SK-N-SH (cell line): ENCODE measurements at regions not wholly inside any gene's neighbourhood (a gene's known extent, or its start where the extent isn't known, plus 50 kb on each side); places are given as distances from the start of the nearest gene placed in this dataset.

ENCODE experiments used
- CTCF ChIA-PET: fragments of 300-600, 350-600 bp; formaldehyde crosslinking; extraction: SDS; loops from one replicate; lab custom pipeline; 2021; lab: Yijun Ruan, JAX
- POLR2A ChIA-PET: fragments of 350-600 bp; sonication (Branson Sonifier 250); formaldehyde crosslinking; extraction: SDS; loops from one replicate; lab custom pipeline; 2020; ENCODE audit warnings: antibody characterized with exemption, inconsistent platforms; lab: Yijun Ruan, JAX
- DNase-seq: peaks from one replicate; pipeline ENCODE4 v3.0.0; 2012
- H2AFZ ChIP-seq: fragments of 200-600 bp; sonication (generic); 2 replicates; pipeline ENCODE4 v1.8.1; 2016; ENCODE audit warnings: antibody characterized with exemption, mild to moderate bottlenecking, low read depth
- H3F3A ChIP-seq: fragments of 200-600 bp; sonication (generic); replicated peaks from 2 replicates; pipeline ENCODE3; 2016; ENCODE audit warnings: antibody characterized with exemption, mild to moderate bottlenecking; ENCODE audit not compliant: insufficient read depth
- H3K27ac ChIP-seq, 2 experiments: fragments of 200-500 bp in 1 of 2; fragments of 200-600 bp in 1 of 2; sonication (Bioruptor generic) in 1 of 2; sonication (generic), shearing (Covaris generic) in 1 of 2; 2 replicates each; pipeline versions ENCODE4 v1.5.1 to v1.6.1; 2014 to 2016; ENCODE audit warnings: low read depth in 2 of 2, inconsistent platforms in 1 of 2, low read length in 1 of 2, mild to moderate bottlenecking in 1 of 2, mixed read lengths in 1 of 2
- H3K27me3 ChIP-seq: fragments of 200-600 bp; sonication (generic), shearing (Covaris generic); 2 replicates; pipeline ENCODE4 v1.6.1; 2016; ENCODE audit warnings: mixed run types; ENCODE audit not compliant: insufficient read depth
- H3K36me3 ChIP-seq, 2 experiments: fragments of 200-500 bp in 1 of 2; fragments of 200-600 bp in 1 of 2; sonication (Bioruptor generic) in 1 of 2; sonication (generic) in 1 of 2; replicated peaks in 1 of 2; 2 replicates each; pipeline versions ENCODE3 to v1.5.1; 2014 to 2016; ENCODE audit warnings: low read length in 1 of 2, mild to moderate bottlenecking in 1 of 2; ENCODE audit not compliant: insufficient read depth in 2 of 2, control insufficient read depth in 1 of 2
- H3K4me1 ChIP-seq, 2 experiments: fragments of 200-500 bp in 1 of 2; fragments of 200-600 bp in 1 of 2; sonication (Bioruptor generic) in 1 of 2; sonication (generic), shearing (Covaris generic) in 1 of 2; 2 replicates each; pipeline versions ENCODE4 v1.5.1 to v1.6.1; 2014 to 2016; ENCODE audit warnings: low read depth in 1 of 2, low read length in 1 of 2, mixed run types in 1 of 2; ENCODE audit not compliant: insufficient read depth in 2 of 2, control insufficient read depth in 1 of 2
- H3K4me2 ChIP-seq: fragments of 200-600 bp; sonication (generic), shearing (Covaris generic); 2 replicates; pipeline ENCODE4 v1.6.1; 2017; ENCODE audit warnings: mixed run types
- H3K4me3 ChIP-seq, 2 experiments: fragments of 200-500 bp in 1 of 2; fragments of 200-600 bp in 1 of 2; sonication (Bioruptor generic) in 1 of 2; sonication (generic), shearing (Covaris generic) in 1 of 2; 2 replicates each; pipeline versions ENCODE4 v1.5.1 to v1.8.1; 2014 to 2016; ENCODE audit warnings: low read depth in 2 of 2, inconsistent platforms in 1 of 2, low read length in 1 of 2, mild to moderate bottlenecking in 1 of 2, mixed read lengths in 1 of 2, moderate library complexity in 1 of 2
- H3K79me2 ChIP-seq: fragments of 200-600 bp; sonication (generic); 2 replicates; pipeline ENCODE4 v1.8.1; 2017; ENCODE audit warnings: mild to moderate bottlenecking; ENCODE audit not compliant: insufficient read depth
- H3K9ac ChIP-seq: fragments of 200-600 bp; sonication (generic); 2 replicates; pipeline ENCODE4 v1.6.1; 2017; ENCODE audit warnings: mixed run types
- H3K9me2 ChIP-seq: fragments of 200-600 bp; sonication (generic); 2 replicates; pipeline ENCODE4 v1.6.1; 2017; ENCODE audit warnings: mixed run types
- H3K9me3 ChIP-seq: fragments of 200-600 bp; sonication (generic); 2 replicates; pipeline ENCODE4 v1.6.1; 2017; ENCODE audit warnings: mixed run types, mild to moderate bottlenecking, moderate library complexity
- H4K20me1 ChIP-seq: fragments of 200-600 bp; sonication (generic); 2 replicates; pipeline ENCODE4 v1.6.1; 2017; ENCODE audit warnings: mild to moderate bottlenecking, mixed run types; ENCODE audit not compliant: insufficient read depth
- CHD2 ChIP-seq: fragments of 150-350 bp; IDR thresholded peaks from 2 replicates; pipeline ENCODE4 v1.6.1; 2018; ENCODE audit warnings: low read length; ENCODE audit not compliant: partially characterized antibody
- CTCF ChIP-seq: fragments of 200-600 bp; sonication (generic); IDR thresholded peaks from 2 replicates; pipeline ENCODE4 v1.6.1; 2017; ENCODE audit warnings: antibody characterized with exemption, mild to moderate bottlenecking, moderate library complexity
- GATA2 ChIP-seq: sonication (generic); formaldehyde crosslinking; IDR thresholded peaks from 2 replicates; pipeline ENCODE4 v1.5.0; 2020; ENCODE audit warnings: mild to moderate bottlenecking, missing genetic modification reagents
- IRF3 ChIP-seq: fragments of 150-350 bp; IDR thresholded peaks from 2 replicates; pipeline ENCODE4 v1.6.1; 2016; ENCODE audit warnings: mild to moderate bottlenecking, low read depth, low read length
- JUND ChIP-seq: IDR thresholded peaks from 2 replicates; pipeline ENCODE4 v1.4.0; 2012
- MAX ChIP-seq: IDR thresholded peaks from 2 replicates; pipeline ENCODE4 v1.4.0; 2012; ENCODE audit warnings: low read depth
- MEF2A ChIP-seq: IDR thresholded peaks from 2 replicates; pipeline ENCODE4 v1.4.0; 2012; ENCODE audit warnings: low read depth, borderline replicate concordance
- PBX3 ChIP-seq: IDR thresholded peaks from 2 replicates; pipeline ENCODE4; 2012
- POLR2AphosphoS5 ChIP-seq: IDR thresholded peaks from 2 replicates; pipeline ENCODE4 v1.6.1; 2012; ENCODE audit warnings: low read depth, low read length
- RCOR1 ChIP-seq: fragments of 150-350 bp; IDR thresholded peaks from 2 replicates; pipeline ENCODE4 v1.6.1; 2017; ENCODE audit warnings: antibody characterized with exemption, low read length
- RFX5 ChIP-seq: IDR thresholded peaks from 2 replicates; pipeline ENCODE4 v1.6.1; 2012; ENCODE audit warnings: mild to moderate bottlenecking, improper control_type of control experiment, low read length
- RXRA ChIP-seq: IDR thresholded peaks from 2 replicates; pipeline ENCODE4 v1.4.0; 2012; ENCODE audit warnings: low read depth, mild to moderate bottlenecking, borderline replicate concordance
- TAF1 ChIP-seq: IDR thresholded peaks from 2 replicates; pipeline ENCODE4 v1.6.1; 2012; ENCODE audit warnings: low read depth, mild to moderate bottlenecking, low read length, moderate library complexity, borderline replicate concordance
- TCF12 ChIP-seq: IDR thresholded peaks from 2 replicates; pipeline ENCODE4 v1.4.0; 2012
- TEAD4 ChIP-seq: IDR thresholded peaks from 2 replicates; pipeline ENCODE4 v1.4.0; 2012; ENCODE audit warnings: mild to moderate bottlenecking, borderline replicate concordance; ENCODE audit not compliant: insufficient read depth
- USF1 ChIP-seq: IDR thresholded peaks from 2 replicates; pipeline ENCODE4 v1.4.0; 2012; ENCODE audit warnings: low read depth, borderline replicate concordance
- USF2 ChIP-seq: fragments of 150-350 bp; IDR thresholded peaks from 2 replicates; pipeline ENCODE4 v1.6.1; 2017; ENCODE audit warnings: antibody characterized with exemption, low read length, low read depth, borderline replicate concordance
- WGBS: methylation state at CpG from one replicate; pipeline ENCODE4 v1.1.6; 2017; ENCODE audit warnings: low lambda C conversion rate; 5-methylcytosine and 5-hydroxymethylcytosine counted together

- TF ChIP-seq CTCF = no peak
These were observed 314.5 kb downstream of the SPATA31D1 start (continued) for GRCh38 chr9:82302968-82303655.

GRCh38 chr9:82308836-82309235 is 320.3 kb downstream of the SPATA31D1 start:
- Histone ChIP-seq H3K9me3 (0 out of 2 replicates have a peak, but pooled peaks cover 4% of the 10 kb centered on the region), H4K20me1 (no peaks in the 10 kb centered on the region), H3K9me2 (no peaks in the 10 kb centered on the region), H3F3A (no peaks in the 10 kb centered on the region), H3K4me3 (no peak overlapping the region), H3K4me1 (no peaks in the 10 kb centered on the region), H3K27ac (no peak overlapping the region), H3K36me3 (no peaks in the 10 kb centered on the region), H3K9ac (no peak overlapping the region), H3K79me2 (no peaks in the 10 kb centered on the region)
- CTCF ChIA-PET = no interaction called here
- no peak for DNase-seq
- WGBS = 89% methylated on average over 3 of the region's 3 CpGs
- POLR2A ChIA-PET = no interaction called here
- TF ChIP-seq MEF2A (no peak), GATA2 (CRISPR knock-in tag) (no peak), TEAD4 (no peak), RXRA (no peak), TCF12 (no peak)
- TF ChIP-seq, all 33 proteins: peak for 0
- H3K4me2 ChIP-seq = no peak overlapping the region
- H2AFZ ChIP-seq = no peak overlapping the region
- H3K27me3 ChIP-seq = no peaks in the 10 kb centered on the region

- 71% methylated on average over 2 of the region's 2 CpGs for WGBS
- Histone ChIP-seq H3K36me3 (no peaks in the 10 kb centered on the region), H3K27ac (no peak overlapping the region), H3K4me2 (no peak overlapping the region), H3K9ac (no peak overlapping the region), H2AFZ (no peak overlapping the region)
- POLR2A ChIA-PET = no interaction called here
- CTCF ChIA-PET = no interaction called here
- TF ChIP-seq RCOR1 (no peak), PBX3 (no peak), USF2 (no peak), USF1 (no peak), CTCF (no peak), TAF1 (no peak), MAX (no peak), RXRA (no peak), JUND (no peak), RFX5 (no peak), IRF3 (no peak), CHD2 (no peak), POLR2AphosphoS5 (no peak)
- TF ChIP-seq, all 33 proteins: peak for 0
- no peaks in the 10 kb centered on the region for H3K9me2 ChIP-seq
- no peaks in the 10 kb centered on the region for H3K27me3 ChIP-seq
- H3K9me3 ChIP-seq = 0 out of 2 replicates have a peak, but pooled peaks cover 4% of the 10 kb centered on the region
- no peaks in the 10 kb centered on the region for H3K4me1 ChIP-seq
- no peaks in the 10 kb centered on the region for H4K20me1 ChIP-seq
- no peak for DNase-seq
- no peaks in the 10 kb centered on the region for H3F3A ChIP-seq
- no peak overlapping the region for H3K4me3 ChIP-seq
- H3K79me2 ChIP-seq = no peaks in the 10 kb centered on the region
These were observed 325.1 kb downstream of the SPATA31D1 start for GRCh38 chr9:82313697-82314096.
